Natural killer cell (primary cell): ENCODE measurements at regions not wholly inside any gene's neighbourhood (a gene's known extent, or its start where the extent isn't known, plus 50 kb on each side); places are given as distances from the start of the nearest gene placed in this dataset.

ENCODE experiments used
- ATAC-seq, 3 donors: fragments of 150-1000 bp in 2 of 3; fragments of 200-7000 bp in 1 of 3; cut with Tn5 transposase; 1 replicate in 1 of 3; 2 replicates in 2 of 3; pipeline ENCODE4 v1.10.0; 2021; ENCODE audit warnings: mild to moderate bottlenecking in 2 of 3, moderate library complexity in 2 of 3
- DNase-seq, 2 donors: peaks; one replicate each; pipeline versions ENCODE4 v3.0.0 to v3.0.0-alpha.2; 2013 to 2021; ENCODE audit warnings: mixed read lengths in 1 of 2
- H3K27ac ChIP-seq: one replicate; pipeline ENCODE4 v1.5.1; 2013; ENCODE audit warnings: mild to moderate bottlenecking, low read length
- H3K27me3 ChIP-seq: one replicate; pipeline ENCODE4 v1.6.1; 2013; ENCODE audit warnings: low read length; ENCODE audit not compliant: control insufficient read depth, insufficient read depth
- H3K36me3 ChIP-seq: one replicate; pipeline ENCODE4 v1.6.1; 2013; ENCODE audit warnings: low read length; ENCODE audit not compliant: control insufficient read depth, insufficient read depth
- H3K4me1 ChIP-seq: one replicate; pipeline ENCODE4 v1.6.1; 2013; ENCODE audit warnings: low read length; ENCODE audit not compliant: control insufficient read depth, insufficient read depth
- H3K4me3 ChIP-seq: one replicate; pipeline ENCODE4 v1.5.1; 2013; ENCODE audit warnings: low read length
- H3K9me3 ChIP-seq: one replicate; pipeline ENCODE4 v1.6.1; 2013; ENCODE audit warnings: low read length; ENCODE audit not compliant: control insufficient read depth, insufficient read depth
- H3K27ac Mint-ChIP-seq, 2 donors: one replicate each; pipeline ENCODE4 v1.8.0; 2022; ENCODE audit warnings: mild to moderate bottlenecking in 2 of 2, mixed read lengths in 2 of 2, moderate library complexity in 1 of 2
- H3K27me3 Mint-ChIP-seq, 2 donors: one replicate each; pipeline ENCODE4 v1.8.0; 2022; ENCODE audit warnings: low read depth in 2 of 2, mixed read lengths in 2 of 2
- H3K36me3 Mint-ChIP-seq: one replicate; pipeline ENCODE4 v1.8.0; 2022; ENCODE audit warnings: mixed read lengths
- H3K4me1 Mint-ChIP-seq, 2 donors: one replicate each; pipeline ENCODE4 v1.8.0; 2022; ENCODE audit warnings: mixed read lengths in 2 of 2
- H3K4me3 Mint-ChIP-seq: one replicate; pipeline ENCODE4 v1.8.0; 2022; ENCODE audit warnings: mild to moderate bottlenecking, moderate library complexity, mixed read lengths
- H3K9me3 Mint-ChIP-seq, 2 donors: one replicate each; pipeline ENCODE4 v1.8.0; 2022; ENCODE audit warnings: mixed read lengths in 2 of 2
- CTCF ChIP-seq: fragments of 200-600 bp; IDR thresholded peaks from one replicate; pipeline ENCODE4 v1.8.0; 2022; ENCODE audit warnings: antibody characterized with exemption
- whole genome bisulfite sequencing: methylation state at CpG from one replicate; pipeline ENCODE4 v1.1.7; 2013; ENCODE audit warnings: missing lambda C conversion rate; ENCODE audit not compliant: insufficient coverage; 5-methylcytosine and 5-hydroxymethylcytosine counted together
- intact Hi-C: fragments of 100-400 bp; cut with micrococcal nuclease; formaldehyde crosslinking; loops from one replicate; pipeline ENCODE4 v1.14.2; 2022

GRCh38 chr3:36192901-36193300, 187.4 kb upstream of the STAC start:
- ATAC-seq, result no peak

GRCh38 chr3:36193448-36193847, 186.9 kb upstream of the STAC start:
- DNase-seq (no peak), ATAC-seq (no peak)
- no peaks in the 10 kb centered on the region for H3K4me1 Mint-ChIP-seq
- no peaks in the 10 kb centered on the region for H3K36me3 ChIP-seq
- no peak for TF ChIP-seq CTCF
- no peak overlapping the region for H3K4me3 ChIP-seq
- no peaks in the 10 kb centered on the region for H3K4me1 ChIP-seq
- H3K4me3 Mint-ChIP-seq, result no peak overlapping the region
- peaks cover 4% of the 10 kb centered on the region for H3K9me3 ChIP-seq
- H3K36me3 Mint-ChIP-seq, result no peaks in the 10 kb centered on the region
- no peaks in the 10 kb centered on the region for H3K27me3 ChIP-seq
- H3K9me3 Mint-ChIP-seq, result peaks cover 13 to 15% of the 10 kb centered on the region in 2 donors
- 31% methylated on average over 2 of the region's 2 CpGs for WGBS
- no peaks in the 10 kb centered on the region for H3K27me3 Mint-ChIP-seq
- no peak overlapping the region for H3K27ac Mint-ChIP-seq
- H3K27ac ChIP-seq, result no peak overlapping the region
- intact Hi-C loops, result no loop called here

More at GRCh38 chr3:36192901-36193300, 187.4 kb upstream of the STAC start:
- TF ChIP-seq CTCF, result no peak
- Mint-ChIP-seq H3K27me3 (no peaks in the 10 kb centered on the region), H3K36me3 (no peaks in the 10 kb centered on the region), H3K4me3 (no peak overlapping the region), H3K9me3 (peaks cover 13 to 15% of the 10 kb centered on the region in 2 donors), H3K4me1 (no peaks in the 10 kb centered on the region), H3K27ac (no peak overlapping the region)
- peaks cover 4% of the 10 kb centered on the region for H3K9me3 ChIP-seq
- H3K4me3 ChIP-seq, result no peak overlapping the region
- intact Hi-C loops, result no loop called here
- no peak overlapping the region for H3K27ac ChIP-seq
- no peaks in the 10 kb centered on the region for H3K27me3 ChIP-seq
- no peaks in the 10 kb centered on the region for H3K36me3 ChIP-seq
- no peak for DNase-seq
- H3K4me1 ChIP-seq, result no peaks in the 10 kb centered on the region

GRCh38 chr3:36196058-36196457, 184.2 kb upstream of the STAC start:
- Mint-ChIP-seq H3K27ac (no peak overlapping the region), H3K9me3 (peaks cover 6% of the 10 kb centered on the region in 2 donors), H3K27me3 (no peaks in the 10 kb centered on the region), H3K36me3 (no peaks in the 10 kb centered on the region), H3K4me3 (no peak overlapping the region), H3K4me1 (no peaks in the 10 kb centered on the region)
- DNase-seq (no peak), ATAC-seq (no peak)
- Histone ChIP-seq H3K9me3 (peaks cover 4% of the 10 kb centered on the region), H3K4me3 (no peak overlapping the region), H3K4me1 (no peaks in the 10 kb centered on the region), H3K27ac (no peak overlapping the region), H3K27me3 (no peaks in the 10 kb centered on the region), H3K36me3 (no peaks in the 10 kb centered on the region)
- intact Hi-C loops, result no loop called here
- no peak for TF ChIP-seq CTCF

- no peak for TF ChIP-seq CTCF
- WGBS, result 87% methylated on average over 1 of the region's 1 CpG
- Histone ChIP-seq H3K4me1 (no peaks in the 10 kb centered on the region), H3K36me3 (no peaks in the 10 kb centered on the region), H3K9me3 (peaks cover 4% of the 10 kb centered on the region), H3K27me3 (no peaks in the 10 kb centered on the region), H3K27ac (no peak overlapping the region), H3K4me3 (no peak overlapping the region)
- Mint-ChIP-seq H3K9me3 (peaks cover 6% of the 10 kb centered on the region in 2 donors), H3K36me3 (no peaks in the 10 kb centered on the region), H3K27me3 (no peaks in the 10 kb centered on the region), H3K4me3 (no peak overlapping the region), H3K27ac (no peak overlapping the region), H3K4me1 (no peaks in the 10 kb centered on the region)
- ATAC-seq, result no peak
- no peak for DNase-seq
- intact Hi-C loops, result no loop called here
Measured at GRCh38 chr3:36197151-36197550, 183.2 kb upstream of the STAC start.
